ENCODE measurements at regions not wholly inside any gene's neighbourhood (a gene's known extent, or its start where the extent isn't known, plus 50 kb on each side); places are given as distances from the start of the nearest gene placed in this dataset.

DNA sequence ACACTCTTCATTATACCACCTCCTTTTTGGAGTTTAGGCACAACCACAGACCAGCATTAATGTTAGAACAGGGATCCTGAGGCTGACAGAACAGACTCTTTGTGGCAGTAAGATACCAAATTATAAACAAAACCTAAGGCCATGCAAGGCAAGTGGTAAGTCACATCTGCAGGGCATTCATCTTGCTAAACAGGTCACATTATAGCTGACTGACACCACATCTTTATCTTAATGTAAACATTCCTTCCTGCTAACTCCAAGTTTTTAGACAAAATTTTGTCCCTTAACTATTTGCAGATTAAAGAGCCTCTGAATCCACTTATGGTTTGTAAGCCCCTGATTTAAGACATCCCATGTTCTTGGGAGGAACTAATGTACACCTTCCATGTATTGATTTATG is 500.6 kb downstream of the PYDC2 start:
- no peak overlapping the region for H3K27ac ChIP-seq

DNA sequence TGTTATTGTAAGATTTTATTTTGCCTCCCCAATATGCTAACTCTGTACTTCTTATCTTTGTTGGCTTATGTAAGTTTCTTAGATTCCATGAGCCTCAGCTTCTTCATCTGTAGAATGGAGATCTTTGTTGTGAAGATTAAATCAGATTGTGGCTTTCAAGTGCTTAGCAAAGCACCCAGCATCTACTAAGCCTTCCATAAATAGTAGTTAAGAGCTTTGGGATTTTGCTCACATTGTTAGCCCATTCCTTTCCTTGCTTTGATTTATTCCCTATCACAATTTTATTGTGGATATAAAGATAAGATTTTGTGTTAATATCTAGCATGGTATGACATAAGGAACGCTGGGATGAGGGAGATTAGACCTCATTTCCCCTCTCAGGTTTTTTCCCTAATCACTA is 501.4 kb downstream of the PYDC2 start:
- DNase-seq = no peak
- no peak overlapping the region for H3K4me3 ChIP-seq
- intact Hi-C loops (cut with DNase I; ENCODE audit: low total_unique reads) = no loop called here
- H3K27ac ChIP-seq = no peak overlapping the region
- WGBS, 5 donors = 68 to 85% (median 74%) methylated on average over 1 of the region's 1 CpG
- H3K36me3 ChIP-seq = no peaks in the 10 kb centered on the region
- no peaks in the 10 kb centered on the region for H3K27me3 ChIP-seq (replicated peaks in 1 of 7)
- TF ChIP-seq, protein P1, sequence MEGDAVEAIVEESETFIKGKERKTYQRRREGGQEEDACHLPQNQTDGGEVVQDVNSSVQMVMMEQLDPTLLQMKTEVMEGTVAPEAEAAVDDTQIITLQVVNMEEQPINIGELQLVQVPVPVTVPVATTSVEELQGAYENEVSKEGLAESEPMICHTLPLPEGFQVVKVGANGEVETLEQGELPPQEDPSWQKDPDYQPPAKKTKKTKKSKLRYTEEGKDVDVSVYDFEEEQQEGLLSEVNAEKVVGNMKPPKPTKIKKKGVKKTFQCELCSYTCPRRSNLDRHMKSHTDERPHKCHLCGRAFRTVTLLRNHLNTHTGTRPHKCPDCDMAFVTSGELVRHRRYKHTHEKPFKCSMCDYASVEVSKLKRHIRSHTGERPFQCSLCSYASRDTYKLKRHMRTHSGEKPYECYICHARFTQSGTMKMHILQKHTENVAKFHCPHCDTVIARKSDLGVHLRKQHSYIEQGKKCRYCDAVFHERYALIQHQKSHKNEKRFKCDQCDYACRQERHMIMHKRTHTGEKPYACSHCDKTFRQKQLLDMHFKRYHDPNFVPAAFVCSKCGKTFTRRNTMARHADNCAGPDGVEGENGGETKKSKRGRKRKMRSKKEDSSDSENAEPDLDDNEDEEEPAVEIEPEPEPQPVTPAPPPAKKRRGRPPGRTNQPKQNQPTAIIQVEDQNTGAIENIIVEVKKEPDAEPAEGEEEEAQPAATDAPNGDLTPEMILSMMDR (IDR thresholded peaks at IDR 0.05 in 8 of 11, conservative IDR thresholded peaks at IDR 0.05 in 3 of 11) = no peak
- TF ChIP-seq POLR2A (IDR thresholded peaks at IDR 0.05) (no peak), POLR2AphosphoS5 (IDR thresholded peaks at IDR 0.05) (no peak)
- no peaks in the 10 kb centered on the region for H3K4me1 ChIP-seq
- H3K9me3 ChIP-seq = no peaks in the 10 kb centered on the region

More for the DNA sequence above, 500.6 kb downstream of the PYDC2 start:
- H3K27me3 ChIP-seq (replicated peaks in 1 of 7) = no peaks in the 10 kb centered on the region
- DNase-seq = no peak
- TF ChIP-seq POLR2AphosphoS5 (IDR thresholded peaks at IDR 0.05) = no peak
- TF ChIP-seq, protein P1 (IDR thresholded peaks at IDR 0.05 in 8 of 11, conservative IDR thresholded peaks at IDR 0.05 in 3 of 11) = no peak
- TF ChIP-seq POLR2A (IDR thresholded peaks at IDR 0.05) = no peak
- no peaks in the 10 kb centered on the region for H3K4me1 ChIP-seq
- H3K36me3 ChIP-seq = no peaks in the 10 kb centered on the region
- no peak overlapping the region for H3K4me3 ChIP-seq
- no peaks in the 10 kb centered on the region for H3K9me3 ChIP-seq
- intact Hi-C loops (cut with DNase I; ENCODE audit: low total_unique reads) = no loop called here

DNA sequence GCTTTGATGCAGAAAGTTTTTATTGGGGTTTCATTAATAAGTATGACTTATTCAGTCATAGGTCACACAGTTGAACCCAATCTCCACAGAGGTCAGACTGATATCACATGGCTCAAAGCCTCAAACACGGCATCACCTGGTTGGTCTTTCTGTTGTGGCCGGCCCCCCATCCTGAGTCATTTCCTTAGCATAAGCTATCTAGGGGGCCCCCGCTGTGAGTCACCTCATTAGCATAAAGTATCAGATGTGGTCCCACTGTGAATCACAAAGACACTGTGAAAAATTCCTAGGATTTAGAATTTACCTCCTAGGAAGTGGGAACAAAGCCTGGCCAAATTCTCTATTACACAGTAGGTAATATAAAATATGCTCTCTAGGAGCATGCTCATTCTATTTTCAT is 502.2 kb downstream of the PYDC2 start:
- intact Hi-C loops (cut with DNase I; ENCODE audit: low total_unique reads) = no loop called here
- no peaks in the 10 kb centered on the region for H3K27me3 ChIP-seq (replicated peaks in 1 of 7)
- WGBS, 5 donors = 71 to 83% (median 77%) methylated on average over 3 of the region's 3 CpGs
- H3K27ac ChIP-seq = no peak overlapping the region
- no peaks in the 10 kb centered on the region for H3K36me3 ChIP-seq
- H3K4me1 ChIP-seq = no peaks in the 10 kb centered on the region
- TF ChIP-seq, protein P1 (IDR thresholded peaks at IDR 0.05 in 8 of 11, conservative IDR thresholded peaks at IDR 0.05 in 3 of 11) = no peak
- no peak for TF ChIP-seq POLR2AphosphoS5 (IDR thresholded peaks at IDR 0.05)
- no peak for TF ChIP-seq POLR2A (IDR thresholded peaks at IDR 0.05)
- DNase-seq = no peak
- H3K9me3 ChIP-seq = no peaks in the 10 kb centered on the region
- no peak overlapping the region for H3K4me3 ChIP-seq

- WGBS, 5 donors = 82 to 94% (median 92%) methylated on average over 3 of the region's 3 CpGs
- H3K9me3 ChIP-seq = no peaks in the 10 kb centered on the region
- no peak overlapping the region for H3K4me3 ChIP-seq
- TF ChIP-seq POLR2A (IDR thresholded peaks at IDR 0.05) = no peak
- TF ChIP-seq, protein P1 (IDR thresholded peaks at IDR 0.05 in 8 of 11, conservative IDR thresholded peaks at IDR 0.05 in 3 of 11) = no peak
- TF ChIP-seq POLR2AphosphoS5 (IDR thresholded peaks at IDR 0.05) = no peak
- no peak overlapping the region for H3K27ac ChIP-seq
- no peak for DNase-seq
- H3K4me1 ChIP-seq = no peaks in the 10 kb centered on the region
- H3K27me3 ChIP-seq (replicated peaks in 1 of 7) = no peaks in the 10 kb centered on the region
- intact Hi-C loops (cut with DNase I; ENCODE audit: low total_unique reads) = no loop called here
- no peaks in the 10 kb centered on the region for H3K36me3 ChIP-seq
Observed at GRCh38 chr3:191966556-191966955, 505.6 kb downstream of the PYDC2 start.

Data from spleen (tissue), 11 donors.